ENCODE measurements at regions not wholly inside any gene's neighbourhood (a gene's known extent, or its start where the extent isn't known, plus 50 kb on each side); places are given as distances from the start of the nearest gene placed in this dataset.
A peak's percentile ranks its signal among the peaks of the same experiment; 100 is the strongest.
"Not testable (repeated sequence)": the region's sequence is repeated elsewhere in the genome, so short reads cannot be mapped to it uniquely, and the experiment has no call there.

DNA sequence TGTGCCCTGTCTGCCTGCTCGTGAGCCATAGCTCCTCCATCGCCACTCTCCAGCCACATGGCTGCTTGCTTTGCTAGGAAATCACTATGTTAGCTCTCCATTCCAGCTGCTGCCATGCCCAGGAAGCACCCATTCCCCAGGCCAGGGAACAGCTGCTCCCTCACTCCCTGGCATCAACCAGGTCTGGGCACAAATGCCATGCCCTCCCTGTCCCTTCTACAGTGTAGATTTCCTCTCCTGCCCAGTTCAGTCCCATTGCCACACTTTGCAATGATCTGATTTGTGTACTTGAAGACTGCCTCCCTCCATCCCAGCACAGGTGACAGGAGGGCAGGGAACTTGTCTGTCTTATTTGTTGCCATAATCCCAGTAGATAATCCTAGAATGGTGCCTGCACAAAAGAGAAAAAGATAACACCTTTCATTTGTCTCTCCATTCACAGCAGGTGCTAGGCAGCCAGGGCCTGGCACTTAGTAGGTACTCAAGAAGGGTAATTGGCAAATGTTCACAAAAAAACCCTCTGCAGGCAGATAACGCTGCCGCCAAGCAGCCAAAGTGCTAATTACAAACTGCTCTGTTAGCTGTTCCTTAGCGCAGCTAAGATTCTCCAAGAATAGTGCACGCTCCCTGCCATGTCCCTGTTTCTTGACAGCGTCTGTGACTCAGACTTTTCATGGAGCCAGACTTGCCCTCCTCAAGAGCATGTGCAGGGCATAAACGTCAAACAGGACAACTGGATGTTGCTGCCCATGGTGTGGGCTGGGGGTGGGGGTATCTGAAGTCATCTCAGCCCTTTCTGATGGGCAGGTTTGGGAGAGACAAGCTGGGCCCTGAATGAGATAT is 69.1 kb downstream of the ARL6IP4 start:
- H3K79me2 ChIP-seq (ENCODE audit: insufficient read depth, low read length): no peaks in the 10 kb centered on the region
- no peak overlapping the region for H3K9ac ChIP-seq (ENCODE audit: insufficient read depth, low read length, poor library complexity, severe bottlenecking)
- no peak overlapping the region for H3K4me2 ChIP-seq (replicated peaks; ENCODE audit: extremely low read depth, low read length, poor library complexity, severe bottlenecking)
- Mint-ChIP-seq H3K4me1 (peaks cover 7% of the 10 kb centered on the region), H3K27ac (no peak overlapping the region), H3K9me3 (no peaks in the 10 kb centered on the region), H3K36me3 (no peaks in the 10 kb centered on the region), H3K27me3 (ENCODE audit: low read depth in 3 of 3) (peaks cover 2 to 3% (median 2%) of the 10 kb centered on the region in 3 donors), H3K4me3 (no peak overlapping the region)
- no peaks in the 10 kb centered on the region for H3K36me3 ChIP-seq (replicated peaks in 1 of 2; ENCODE audit: control insufficient read depth in 1 of 2, insufficient read depth in 2 of 2, low read length in 2 of 2)
- no peak overlapping the region for H2AFZ ChIP-seq (ENCODE audit: insufficient read depth, low read depth, low read length, poor library complexity, severe bottlenecking)
- no peaks in the 10 kb centered on the region for H4K20me1 ChIP-seq (ENCODE audit: insufficient read depth, low read length)
- intact Hi-C loops (cut with micrococcal nuclease): loop anchor here in 1 of 2 donors (10.0 kb wide), 1 partner anchor 95 kb away; no protein-coding TSS in a partner anchor
- H3K4me1 ChIP-seq (ENCODE audit: control insufficient read depth in 1 of 2, insufficient read depth in 2 of 2, low read length in 2 of 2): no peaks in the 10 kb centered on the region
- no peaks in the 10 kb centered on the region for H3K9me3 ChIP-seq (replicated peaks in 1 of 2; ENCODE audit: control insufficient read depth in 1 of 2, insufficient read depth in 1 of 2, low read length in 2 of 2)
- no peak for DNase-seq
- no peak overlapping the region for H3K4me3 ChIP-seq (replicated peaks in 1 of 3; ENCODE audit: low read depth in 2 of 3, low read length in 3 of 3)
- no peak overlapping the region for H3K27ac ChIP-seq (ENCODE audit: low read depth in 1 of 2, low read length in 2 of 2)
- no peaks in the 10 kb centered on the region for H3K27me3 ChIP-seq (ENCODE audit: control insufficient read depth in 2 of 2, insufficient read depth in 2 of 2, low read length in 2 of 2)
- TF ChIP-seq, protein P1, sequence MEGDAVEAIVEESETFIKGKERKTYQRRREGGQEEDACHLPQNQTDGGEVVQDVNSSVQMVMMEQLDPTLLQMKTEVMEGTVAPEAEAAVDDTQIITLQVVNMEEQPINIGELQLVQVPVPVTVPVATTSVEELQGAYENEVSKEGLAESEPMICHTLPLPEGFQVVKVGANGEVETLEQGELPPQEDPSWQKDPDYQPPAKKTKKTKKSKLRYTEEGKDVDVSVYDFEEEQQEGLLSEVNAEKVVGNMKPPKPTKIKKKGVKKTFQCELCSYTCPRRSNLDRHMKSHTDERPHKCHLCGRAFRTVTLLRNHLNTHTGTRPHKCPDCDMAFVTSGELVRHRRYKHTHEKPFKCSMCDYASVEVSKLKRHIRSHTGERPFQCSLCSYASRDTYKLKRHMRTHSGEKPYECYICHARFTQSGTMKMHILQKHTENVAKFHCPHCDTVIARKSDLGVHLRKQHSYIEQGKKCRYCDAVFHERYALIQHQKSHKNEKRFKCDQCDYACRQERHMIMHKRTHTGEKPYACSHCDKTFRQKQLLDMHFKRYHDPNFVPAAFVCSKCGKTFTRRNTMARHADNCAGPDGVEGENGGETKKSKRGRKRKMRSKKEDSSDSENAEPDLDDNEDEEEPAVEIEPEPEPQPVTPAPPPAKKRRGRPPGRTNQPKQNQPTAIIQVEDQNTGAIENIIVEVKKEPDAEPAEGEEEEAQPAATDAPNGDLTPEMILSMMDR (IDR thresholded peaks at IDR 0.05): no peak
- 100% methylated on average over 7 of the region's 8 CpGs for WGBS (ENCODE audit: insufficient coverage)

DNA sequence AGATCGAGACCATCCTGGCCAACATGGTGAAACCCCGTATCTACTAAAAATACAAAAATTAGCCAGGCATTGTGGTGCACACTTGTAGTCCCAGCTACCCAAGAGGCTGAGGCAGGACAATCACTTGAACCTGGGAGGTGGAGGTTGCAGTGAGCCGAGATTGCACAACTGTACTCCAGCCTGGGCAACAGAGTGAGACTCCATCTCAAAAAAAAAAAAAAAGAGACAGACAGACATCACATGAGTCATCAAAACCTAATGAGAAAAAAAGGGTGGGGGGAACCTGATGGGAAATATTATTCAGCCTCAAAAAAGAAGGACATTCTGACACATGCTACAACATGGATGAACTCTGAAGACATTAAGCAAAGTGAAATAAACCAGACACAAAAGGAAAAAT is 67.4 kb downstream of the ARL6IP4 start:
- not testable (repeated sequence) for H3K27ac ChIP-seq (ENCODE audit: low read depth in 1 of 2, low read length in 2 of 2); H3K4me3 ChIP-seq (replicated peaks in 1 of 3; ENCODE audit: low read depth in 2 of 3, low read length in 3 of 3); H3K27me3 Mint-ChIP-seq (ENCODE audit: low read depth in 3 of 3); H3K27ac Mint-ChIP-seq; H3K4me3 Mint-ChIP-seq; H4K20me1 ChIP-seq (ENCODE audit: insufficient read depth, low read length); H3K36me3 Mint-ChIP-seq; H3K36me3 ChIP-seq (replicated peaks in 1 of 2; ENCODE audit: control insufficient read depth in 1 of 2, insufficient read depth in 2 of 2, low read length in 2 of 2); H3K4me1 ChIP-seq (ENCODE audit: control insufficient read depth in 1 of 2, insufficient read depth in 2 of 2, low read length in 2 of 2); H3K79me2 ChIP-seq (ENCODE audit: insufficient read depth, low read length); H3K9me3 ChIP-seq (replicated peaks in 1 of 2; ENCODE audit: control insufficient read depth in 1 of 2, insufficient read depth in 1 of 2, low read length in 2 of 2); H3K27me3 ChIP-seq (ENCODE audit: control insufficient read depth in 2 of 2, insufficient read depth in 2 of 2, low read length in 2 of 2); H3K9me3 Mint-ChIP-seq; H2AFZ ChIP-seq (ENCODE audit: insufficient read depth, low read depth, low read length, poor library complexity, severe bottlenecking); H3K9ac ChIP-seq (ENCODE audit: insufficient read depth, low read length, poor library complexity, severe bottlenecking); H3K4me2 ChIP-seq (replicated peaks; ENCODE audit: extremely low read depth, low read length, poor library complexity, severe bottlenecking)
- H3K4me1 Mint-ChIP-seq: peaks cover 15% of the 10 kb centered on the region
- DNase-seq: peak in 2 of 3 donors; percentile 27 to 30
- WGBS (ENCODE audit: insufficient coverage): 100% methylated on average over 1 of the region's 3 CpGs
- intact Hi-C loops (cut with micrococcal nuclease): loop anchor here in 1 of 2 donors (10.0 kb wide), 1 partner anchor 97 kb away; no protein-coding TSS in a partner anchor
